Fibroblast of lung (primary cell): ENCODE measurements at regions not wholly inside any gene's neighbourhood (a gene's known extent, or its start where the extent isn't known, plus 50 kb on each side); places are given as distances from the start of the nearest gene placed in this dataset.

Experiments
- DNase-seq, 2 donors: peaks; one replicate each; pipeline versions ENCODE4 v3.0.0 to v3.0.0-alpha.2; 2010; ENCODE audit warnings: low read depth in 2 of 2
- H2AFZ ChIP-seq: 2 replicates; pipeline ENCODE4 v1.5.1; 2012; ENCODE audit warnings: low read length, control low read depth, inconsistent platforms
- H3K27ac ChIP-seq: 2 replicates; pipeline ENCODE4 v1.5.1; 2011; ENCODE audit warnings: low read length, control low read depth; ENCODE audit not compliant: insufficient read depth
- H3K27me3 ChIP-seq: 2 replicates; pipeline ENCODE4 v1.5.1; 2011; ENCODE audit warnings: mild to moderate bottlenecking, low read length; ENCODE audit not compliant: control insufficient read depth, insufficient read depth
- H3K36me3 ChIP-seq: 2 replicates; pipeline ENCODE4 v1.5.1; 2011; ENCODE audit warnings: low read length; ENCODE audit not compliant: control insufficient read depth, insufficient read depth
- H3K4me1 ChIP-seq: 2 replicates; pipeline ENCODE4 v1.5.1; 2011; ENCODE audit warnings: low read length; ENCODE audit not compliant: control insufficient read depth, insufficient read depth; ENCODE audit errors: extremely low read depth
- H3K4me2 ChIP-seq: 2 replicates; pipeline ENCODE4 v1.5.1; 2011; ENCODE audit warnings: low read length, control low read depth; ENCODE audit not compliant: insufficient read depth; ENCODE audit errors: extremely low read depth
- H3K4me3 ChIP-seq, 4 experiments: fragments of 200-600 bp in 1 of 4; sonication (generic) in 1 of 4; replicated peaks in 1 of 4; 2 replicates each; pipeline ENCODE4 v1.5.1; 2011 to 2016; ENCODE audit warnings: low read length in 4 of 4, low read depth in 3 of 4, mild to moderate bottlenecking in 3 of 4, control low read depth in 2 of 4, inconsistent platforms in 1 of 4, mixed read lengths in 1 of 4; ENCODE audit not compliant: insufficient read depth in 1 of 4; ENCODE audit errors: control extremely low read depth in 1 of 4
- H3K79me2 ChIP-seq: 2 replicates; pipeline ENCODE4 v1.5.1; 2012; ENCODE audit warnings: mild to moderate bottlenecking, low read length, inconsistent platforms; ENCODE audit not compliant: control insufficient read depth, insufficient read depth
- H3K9ac ChIP-seq: 2 replicates; pipeline ENCODE4 v1.5.1; 2011; ENCODE audit warnings: mild to moderate bottlenecking, low read length, control low read depth; ENCODE audit not compliant: insufficient read depth
- H3K9me3 ChIP-seq: 2 replicates; pipeline ENCODE4 v1.5.1; 2012; ENCODE audit warnings: low read depth, low read length; ENCODE audit not compliant: control insufficient read depth, insufficient read depth
- H4K20me1 ChIP-seq: 2 replicates; pipeline ENCODE4 v1.5.1; 2011; ENCODE audit warnings: low read length; ENCODE audit not compliant: control insufficient read depth, insufficient read depth; ENCODE audit errors: extremely low read depth
- CTCF ChIP-seq, 2 donors: IDR thresholded peaks in 1 of 2; conservative IDR thresholded peaks in 1 of 2; 1 replicate in 1 of 2; 2 replicates in 1 of 2; pipeline ENCODE4 v1.5.1; 2011 to 2012; ENCODE audit warnings: low read length in 2 of 2, control low read depth in 1 of 2, inconsistent platforms in 1 of 2, low read depth in 1 of 2, mild to moderate bottlenecking in 1 of 2
- EZH2 ChIP-seq: IDR thresholded peaks from 2 replicates; pipeline ENCODE4 v1.5.1; 2012; ENCODE audit warnings: low read length, control low read depth, mild to moderate bottlenecking; ENCODE audit errors: missing control alignments

- H2AFZ ChIP-seq = no peak overlapping the region
- no peak overlapping the region for H3K9ac ChIP-seq
- no peak for DNase-seq
- H3K36me3 ChIP-seq = no peaks in the 10 kb centered on the region
- TF ChIP-seq CTCF (conservative IDR thresholded peaks at IDR 0.05 in 1 of 2, IDR thresholded peaks at IDR 0.05 in 1 of 2; ENCODE audit: low read depth in 1 of 2, low read length in 2 of 2) (no peak), EZH2 (no peak)
- no peak overlapping the region for H3K27ac ChIP-seq
- H3K4me2 ChIP-seq = no peak overlapping the region
- H3K79me2 ChIP-seq = no peaks in the 10 kb centered on the region
- no peak overlapping the region for H3K4me3 ChIP-seq
- H4K20me1 ChIP-seq = no peaks in the 10 kb centered on the region
- H3K9me3 ChIP-seq = no peaks in the 10 kb centered on the region
- H3K27me3 ChIP-seq = peaks cover 5% of the 10 kb centered on the region
- H3K4me1 ChIP-seq = no peaks in the 10 kb centered on the region
These were observed 159.6 kb downstream of the TRIM27 start for GRCh38 chr6:28764014-28764723.

GRCh38 chr6:28764761-28765282 lies 159.0 kb downstream of the TRIM27 start:
- Histone ChIP-seq H3K27ac (no peak overlapping the region), H3K36me3 (no peaks in the 10 kb centered on the region), H3K79me2 (no peaks in the 10 kb centered on the region), H3K9ac (no peak overlapping the region), H3K4me3 (no peak overlapping the region), H2AFZ (no peak overlapping the region), H3K9me3 (no peaks in the 10 kb centered on the region), H4K20me1 (no peaks in the 10 kb centered on the region), H3K4me2 (no peak overlapping the region), H3K27me3 (peaks cover 5% of the 10 kb centered on the region), H3K4me1 (no peaks in the 10 kb centered on the region)
- DNase-seq = no peak
- TF ChIP-seq CTCF (conservative IDR thresholded peaks at IDR 0.05 in 1 of 2, IDR thresholded peaks at IDR 0.05 in 1 of 2; ENCODE audit: low read depth in 1 of 2, low read length in 2 of 2) (no peak), EZH2 (no peak)

GRCh38 chr6:28765978-28766351 lies 157.8 kb downstream of the TRIM27 start:
- Histone ChIP-seq H3K79me2 (no peaks in the 10 kb centered on the region), H4K20me1 (no peaks in the 10 kb centered on the region), H3K4me3 (no peak overlapping the region), H3K4me2 (no peak overlapping the region), H3K36me3 (no peaks in the 10 kb centered on the region), H3K4me1 (no peaks in the 10 kb centered on the region), H3K27me3 (peaks cover 8% of the 10 kb centered on the region), H3K9me3 (no peaks in the 10 kb centered on the region), H2AFZ (no peak overlapping the region), H3K9ac (no peak overlapping the region), H3K27ac (no peak overlapping the region)
- no peak for TF ChIP-seq CTCF (conservative IDR thresholded peaks at IDR 0.05 in 1 of 2, IDR thresholded peaks at IDR 0.05 in 1 of 2; ENCODE audit: low read depth in 1 of 2, low read length in 2 of 2)
- no peak for TF ChIP-seq EZH2
- DNase-seq = no peak
